Fibroblast of lung (primary cell): ENCODE measurements at regions not wholly inside any gene's neighbourhood (a gene's known extent, or its start where the extent isn't known, plus 50 kb on each side); places are given as distances from the start of the nearest gene placed in this dataset.

ENCODE experiments used
- DNase-seq, 2 donors: peaks; one replicate each; pipeline versions ENCODE4 v3.0.0 to v3.0.0-alpha.2; 2010; ENCODE audit warnings: low read depth in 2 of 2
- H2AFZ ChIP-seq: 2 replicates; pipeline ENCODE4 v1.5.1; 2012; ENCODE audit warnings: low read length, control low read depth, inconsistent platforms
- H3K27ac ChIP-seq: 2 replicates; pipeline ENCODE4 v1.5.1; 2011; ENCODE audit warnings: low read length, control low read depth; ENCODE audit not compliant: insufficient read depth
- H3K27me3 ChIP-seq: 2 replicates; pipeline ENCODE4 v1.5.1; 2011; ENCODE audit warnings: mild to moderate bottlenecking, low read length; ENCODE audit not compliant: control insufficient read depth, insufficient read depth
- H3K36me3 ChIP-seq: 2 replicates; pipeline ENCODE4 v1.5.1; 2011; ENCODE audit warnings: low read length; ENCODE audit not compliant: control insufficient read depth, insufficient read depth
- H3K4me1 ChIP-seq: 2 replicates; pipeline ENCODE4 v1.5.1; 2011; ENCODE audit warnings: low read length; ENCODE audit not compliant: control insufficient read depth, insufficient read depth; ENCODE audit errors: extremely low read depth
- H3K4me2 ChIP-seq: 2 replicates; pipeline ENCODE4 v1.5.1; 2011; ENCODE audit warnings: low read length, control low read depth; ENCODE audit not compliant: insufficient read depth; ENCODE audit errors: extremely low read depth
- H3K4me3 ChIP-seq, 4 experiments: fragments of 200-600 bp in 1 of 4; sonication (generic) in 1 of 4; replicated peaks in 1 of 4; 2 replicates each; pipeline ENCODE4 v1.5.1; 2011 to 2016; ENCODE audit warnings: low read length in 4 of 4, low read depth in 3 of 4, mild to moderate bottlenecking in 3 of 4, control low read depth in 2 of 4, inconsistent platforms in 1 of 4, mixed read lengths in 1 of 4; ENCODE audit not compliant: insufficient read depth in 1 of 4; ENCODE audit errors: control extremely low read depth in 1 of 4
- H3K79me2 ChIP-seq: 2 replicates; pipeline ENCODE4 v1.5.1; 2012; ENCODE audit warnings: mild to moderate bottlenecking, low read length, inconsistent platforms; ENCODE audit not compliant: control insufficient read depth, insufficient read depth
- H3K9ac ChIP-seq: 2 replicates; pipeline ENCODE4 v1.5.1; 2011; ENCODE audit warnings: mild to moderate bottlenecking, low read length, control low read depth; ENCODE audit not compliant: insufficient read depth
- H3K9me3 ChIP-seq: 2 replicates; pipeline ENCODE4 v1.5.1; 2012; ENCODE audit warnings: low read depth, low read length; ENCODE audit not compliant: control insufficient read depth, insufficient read depth
- H4K20me1 ChIP-seq: 2 replicates; pipeline ENCODE4 v1.5.1; 2011; ENCODE audit warnings: low read length; ENCODE audit not compliant: control insufficient read depth, insufficient read depth; ENCODE audit errors: extremely low read depth
- CTCF ChIP-seq, 2 donors: IDR thresholded peaks in 1 of 2; conservative IDR thresholded peaks in 1 of 2; 1 replicate in 1 of 2; 2 replicates in 1 of 2; pipeline ENCODE4 v1.5.1; 2011 to 2012; ENCODE audit warnings: low read length in 2 of 2, control low read depth in 1 of 2, inconsistent platforms in 1 of 2, low read depth in 1 of 2, mild to moderate bottlenecking in 1 of 2
- EZH2 ChIP-seq: IDR thresholded peaks from 2 replicates; pipeline ENCODE4 v1.5.1; 2012; ENCODE audit warnings: low read length, control low read depth, mild to moderate bottlenecking; ENCODE audit errors: missing control alignments

GRCh38 chr13:52899206-52899605, 50.8 kb upstream of the PCDH8 start:
- Histone ChIP-seq H4K20me1 (no peaks in the 10 kb centered on the region), H3K4me2 (no peak overlapping the region), H3K27ac (no peak overlapping the region), H3K36me3 (no peaks in the 10 kb centered on the region), H3K79me2 (no peaks in the 10 kb centered on the region), H3K4me1 (no peaks in the 10 kb centered on the region), H3K9me3 (no peaks in the 10 kb centered on the region), H3K9ac (no peak overlapping the region), H3K27me3 (no peaks in the 10 kb centered on the region), H2AFZ (no peak overlapping the region), H3K4me3 (no peak overlapping the region)
- TF ChIP-seq EZH2 (no peak), CTCF (conservative IDR thresholded peaks at IDR 0.05 in 1 of 2, IDR thresholded peaks at IDR 0.05 in 1 of 2; ENCODE audit: low read depth in 1 of 2, low read length in 2 of 2) (no peak)
- no peak for DNase-seq
